ENCODE measurements at regions not wholly inside any gene's neighbourhood (a gene's known extent, or its start where the extent isn't known, plus 50 kb on each side); places are given as distances from the start of the nearest gene placed in this dataset.
"Not testable (repeated sequence)": the region's sequence is repeated elsewhere in the genome, so short reads cannot be mapped to it uniquely, and the experiment has no call there.

DNA sequence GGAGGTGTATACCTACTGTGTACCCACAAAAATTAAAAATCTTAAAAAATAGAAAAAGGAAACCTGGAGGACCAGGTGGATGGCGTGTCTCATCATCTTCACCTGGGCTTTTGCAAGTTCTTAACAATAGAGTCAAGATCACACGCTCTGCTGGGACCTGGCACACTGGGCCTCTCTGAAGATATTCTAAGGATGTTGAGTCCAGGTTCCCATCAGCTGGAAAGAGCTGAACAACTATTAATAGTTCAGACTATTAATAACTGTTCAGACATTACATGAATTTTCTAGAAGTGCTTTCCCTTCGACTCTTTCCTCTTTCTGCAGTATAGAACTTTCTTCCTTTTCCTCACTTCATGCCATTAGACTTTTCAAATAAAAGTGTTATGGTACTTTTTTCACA, 320.2 kb upstream of the IL12A start:
- no peak for DNase-seq

DNA sequence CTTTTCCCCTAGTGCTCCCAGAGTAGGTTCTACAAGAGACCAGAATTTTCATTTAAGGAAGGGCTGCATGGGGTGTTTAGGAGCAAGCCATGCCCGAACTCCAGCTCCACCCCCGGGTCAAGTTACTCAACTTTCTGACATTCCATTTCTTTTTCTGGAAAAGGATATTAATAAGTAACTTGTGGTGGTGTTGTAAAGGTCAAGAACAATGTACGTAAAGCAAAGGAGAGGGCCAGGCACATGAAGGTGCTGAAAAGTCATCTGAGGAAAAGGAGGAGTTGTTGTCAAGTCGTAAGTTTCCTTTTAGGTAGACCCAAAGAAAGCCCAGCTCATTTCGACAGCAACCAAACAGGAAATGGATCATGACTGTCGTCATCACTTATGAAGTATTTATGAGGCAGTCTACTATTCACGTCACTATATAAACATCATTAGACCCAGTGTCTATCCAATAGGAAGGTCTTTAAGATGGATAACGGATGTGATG, 319.6 kb upstream of the IL12A start:
- no peak for DNase-seq

DNA sequence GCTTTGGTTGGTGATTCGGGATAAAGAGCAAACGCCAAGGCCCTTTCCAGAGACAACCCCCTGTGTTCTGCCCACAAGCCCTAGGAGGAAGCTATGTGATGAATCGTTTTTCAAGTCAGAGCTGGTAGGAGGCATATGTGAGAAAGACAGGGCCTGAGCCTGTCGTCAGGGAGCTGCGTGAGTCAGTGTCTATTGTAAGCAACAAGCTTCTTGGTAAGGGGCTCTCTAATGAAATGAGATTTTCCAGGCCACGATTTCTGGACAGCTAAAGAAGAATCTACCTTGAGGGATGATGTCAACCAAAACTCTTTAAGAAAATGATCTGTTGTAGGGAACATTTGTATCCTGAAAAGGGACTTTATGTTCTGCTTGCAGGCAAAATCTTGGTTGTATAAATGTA, 318.9 kb upstream of the IL12A start:
- DNase-seq, result no peak

DNA sequence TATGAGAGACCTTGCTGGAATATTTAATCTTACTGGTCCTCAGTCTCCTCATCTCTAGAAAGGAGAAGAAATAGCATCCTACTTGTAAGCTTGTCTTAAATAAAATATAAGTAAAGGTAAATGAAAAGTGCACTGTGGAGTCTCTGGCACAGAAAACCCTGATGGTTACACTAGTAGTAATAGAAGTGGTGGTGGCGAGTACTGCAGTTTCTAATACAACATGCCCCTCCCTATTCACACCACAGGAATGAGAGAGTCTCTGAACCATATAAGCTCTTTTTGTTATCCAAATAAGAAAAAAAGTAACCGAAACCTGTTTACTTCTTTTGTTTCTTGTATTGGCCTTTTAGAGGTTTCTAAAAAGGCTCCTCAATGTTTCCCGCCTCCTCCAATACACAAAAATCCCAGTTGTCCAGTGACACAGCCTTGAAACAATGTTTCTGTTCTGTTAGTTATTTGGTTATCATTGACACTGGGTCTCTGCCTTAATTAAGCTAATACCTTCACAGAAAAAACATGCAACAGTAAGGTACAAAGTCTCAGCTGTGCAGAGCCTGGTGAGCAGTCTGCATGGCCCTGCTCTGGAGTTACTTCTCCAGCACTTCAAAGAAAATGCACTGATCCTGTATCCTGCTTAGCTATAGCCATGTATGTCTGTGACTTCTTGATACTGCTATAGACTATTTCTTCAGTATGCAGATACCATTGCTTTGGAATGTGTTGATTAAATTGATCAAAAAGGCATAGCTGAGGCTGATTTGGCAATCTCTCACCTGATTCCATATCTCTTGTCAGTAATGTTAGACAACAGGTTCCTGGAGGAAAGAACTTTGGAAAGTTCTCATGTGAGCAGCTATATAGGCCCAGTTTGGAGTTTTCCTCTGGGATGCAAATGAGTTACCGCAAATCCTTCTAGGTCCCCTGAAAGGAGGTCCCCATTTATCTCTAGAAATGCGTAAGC, 315.6 kb upstream of the IL12A start:
- DNase-seq, result no peak

DNA sequence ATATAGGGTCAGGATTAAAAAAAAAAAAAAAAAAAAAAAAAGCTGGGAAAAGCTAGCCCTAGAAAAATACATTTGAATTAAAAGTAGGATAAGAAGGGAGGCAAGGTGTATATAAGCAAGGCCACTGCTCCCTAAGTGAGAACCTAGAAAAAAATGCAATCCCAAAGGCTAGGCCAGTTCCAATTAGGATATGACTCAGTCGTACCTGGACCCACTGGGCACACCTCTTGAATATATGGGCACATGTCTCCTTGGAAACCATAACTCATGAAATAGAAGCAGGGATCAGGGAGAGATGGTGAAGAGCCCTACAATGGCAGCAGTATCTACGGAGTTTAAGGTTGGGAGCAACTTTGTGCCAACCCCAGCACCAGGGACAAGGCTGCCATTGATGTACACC, 314.1 kb upstream of the IL12A start:
- DNase-seq, result no peak

DNA sequence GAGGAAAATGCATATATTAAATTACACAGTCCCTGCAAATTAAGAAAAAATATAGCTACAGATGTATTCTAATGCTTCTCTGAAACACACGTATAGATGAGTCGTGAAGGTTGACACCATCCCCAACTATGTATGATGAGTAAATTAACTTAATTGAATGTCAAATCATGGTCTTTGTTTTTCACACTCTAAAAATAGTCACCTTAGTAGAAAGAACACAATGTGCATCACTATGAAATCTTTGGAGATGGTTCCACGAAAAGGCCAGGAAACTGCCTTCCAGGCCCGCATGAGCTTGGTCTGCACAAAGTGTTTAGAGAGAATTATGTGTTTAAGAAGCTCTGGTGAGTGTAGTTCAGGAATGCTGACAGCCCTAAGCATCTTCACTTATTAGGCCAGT, 313.4 kb upstream of the IL12A start:
- no peak for DNase-seq

DNA sequence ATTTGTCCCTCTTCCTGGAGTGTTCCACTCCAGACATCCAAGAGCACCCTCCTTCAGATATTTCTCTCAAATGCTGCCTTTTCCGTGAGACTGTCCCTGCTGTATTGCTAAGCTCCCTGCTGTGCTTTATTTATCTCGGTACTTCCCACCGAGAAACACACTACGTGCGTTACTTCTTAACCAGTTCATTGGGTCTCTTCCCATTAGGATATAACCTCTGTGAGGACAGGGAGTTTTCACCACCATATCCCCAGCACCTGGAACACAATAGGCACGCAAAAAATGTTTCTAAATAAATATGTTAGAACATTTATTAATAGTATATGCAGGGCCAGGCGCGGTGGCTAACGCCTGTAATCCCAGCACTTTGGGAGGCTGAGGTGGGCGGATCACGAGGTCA, 308.7 kb upstream of the IL12A start:
- DNase-seq, result no peak

DNA sequence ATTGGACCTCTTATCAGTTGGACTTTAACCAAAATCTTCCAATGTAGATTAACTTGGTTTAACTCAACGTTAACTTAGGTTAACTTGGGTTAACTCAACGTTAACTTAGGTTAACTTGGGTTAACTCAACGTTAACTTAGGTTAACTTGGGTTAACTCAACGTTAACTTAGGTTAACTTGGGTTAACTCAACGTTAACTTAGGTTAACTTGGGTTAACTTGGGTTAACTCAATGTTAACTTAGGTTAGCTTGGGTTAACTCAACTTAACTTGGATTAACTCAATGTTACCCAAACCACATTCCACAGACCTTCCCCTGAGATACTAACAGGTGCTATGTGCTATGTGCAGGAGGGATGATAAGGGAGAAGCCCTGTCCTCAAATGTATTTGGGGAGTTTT, 306.9 kb upstream of the IL12A start:
- DNase-seq, result not testable (repeated sequence)

DNA sequence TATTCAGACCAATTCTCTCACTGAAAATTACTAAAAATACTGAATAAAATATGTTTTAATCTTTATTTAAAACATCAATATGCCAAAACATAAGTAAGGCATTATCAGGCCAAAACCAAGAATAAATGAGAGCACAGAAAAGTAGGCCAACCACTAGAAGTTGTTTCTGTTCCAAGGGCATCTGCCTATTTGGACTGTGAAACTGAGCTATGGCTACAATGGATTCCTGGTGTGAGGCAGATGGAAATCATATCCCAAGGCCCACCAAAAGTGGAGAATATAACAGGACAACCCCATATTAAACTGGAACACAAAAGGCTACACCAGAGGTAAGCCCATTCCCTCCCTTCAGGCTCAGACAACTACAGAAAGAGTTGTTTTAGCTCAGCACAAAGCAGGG, 302.8 kb upstream of the IL12A start:
- DNase-seq, result peak in 1 of 14 donors; percentile 78

DNA sequence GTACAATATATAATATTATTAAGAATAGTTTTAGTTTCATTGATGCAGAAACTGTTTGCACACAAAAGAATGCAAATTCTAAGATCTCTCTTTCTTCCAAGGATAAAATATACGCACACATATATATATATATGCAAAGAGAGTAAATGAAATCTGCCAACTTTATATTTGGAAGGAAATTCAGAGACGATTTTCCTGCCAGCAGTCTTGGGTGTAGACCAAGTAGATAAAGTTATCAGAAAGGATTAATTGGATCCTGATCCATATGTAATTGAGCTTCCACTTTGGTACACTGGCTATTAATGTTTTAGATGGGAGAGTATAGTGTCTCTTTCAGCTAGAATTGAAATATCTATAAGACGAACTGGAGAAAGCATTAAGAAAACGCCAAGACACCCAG, 295.4 kb upstream of the IL12A start:
- DNase-seq, result no peak

DNA sequence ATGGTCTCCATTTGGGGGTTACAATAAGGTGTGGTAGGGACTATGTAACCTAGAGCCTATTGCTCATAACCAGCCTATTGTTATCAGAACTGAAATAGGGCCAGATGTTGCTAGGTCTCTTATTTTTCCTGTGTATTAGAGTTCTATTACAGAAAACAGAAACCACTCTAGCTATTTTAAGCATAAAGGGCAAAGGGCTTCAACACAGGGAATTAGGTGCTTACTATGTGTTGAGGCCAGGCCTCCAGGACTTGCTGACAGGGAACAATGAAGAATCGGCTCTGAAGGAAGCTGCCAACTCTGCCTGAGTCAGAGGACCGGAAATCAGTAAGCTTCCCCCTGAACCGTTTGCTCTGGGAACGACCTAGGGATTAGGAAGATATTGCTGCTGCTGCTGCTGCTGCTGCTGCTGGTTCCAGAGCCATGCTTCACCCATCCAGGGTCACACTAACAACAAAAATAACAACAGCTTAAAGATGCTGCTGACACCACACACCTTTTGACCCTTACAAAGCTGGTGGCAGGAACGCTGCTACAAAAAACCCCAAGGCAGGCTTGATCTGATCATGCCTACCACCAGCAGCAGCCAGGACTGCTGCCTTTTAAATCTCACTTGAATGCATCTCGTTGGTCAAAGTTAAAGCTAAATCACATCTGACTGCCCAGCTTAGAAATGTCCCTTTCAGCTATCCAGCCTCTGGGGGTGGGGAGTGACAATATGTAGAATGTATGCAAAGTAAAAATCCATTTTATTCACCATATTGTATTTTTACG, 276.9 kb upstream of the IL12A start:
- DNase-seq, result peak in 1 of 14 donors; percentile 15

DNA sequence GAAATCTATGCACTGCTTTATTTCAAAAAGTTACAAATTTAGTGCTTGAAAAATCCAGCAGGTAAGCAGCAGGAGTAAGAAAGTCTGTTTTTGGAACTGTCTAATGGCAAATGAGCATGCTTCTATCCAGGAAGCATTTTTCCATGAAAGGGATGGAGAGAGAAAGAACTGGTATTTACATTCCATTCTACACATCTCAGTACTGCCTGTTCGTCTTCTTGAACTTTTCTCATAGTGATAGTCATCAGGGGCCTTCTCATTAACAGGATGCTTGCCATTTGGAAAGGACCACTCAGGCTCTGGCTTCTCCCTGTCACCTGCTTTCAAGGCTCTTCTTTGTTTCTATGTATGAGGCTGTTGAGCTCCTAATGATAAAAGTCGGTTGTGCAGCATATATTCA, 267.3 kb upstream of the IL12A start:
- DNase-seq, result no peak

DNA sequence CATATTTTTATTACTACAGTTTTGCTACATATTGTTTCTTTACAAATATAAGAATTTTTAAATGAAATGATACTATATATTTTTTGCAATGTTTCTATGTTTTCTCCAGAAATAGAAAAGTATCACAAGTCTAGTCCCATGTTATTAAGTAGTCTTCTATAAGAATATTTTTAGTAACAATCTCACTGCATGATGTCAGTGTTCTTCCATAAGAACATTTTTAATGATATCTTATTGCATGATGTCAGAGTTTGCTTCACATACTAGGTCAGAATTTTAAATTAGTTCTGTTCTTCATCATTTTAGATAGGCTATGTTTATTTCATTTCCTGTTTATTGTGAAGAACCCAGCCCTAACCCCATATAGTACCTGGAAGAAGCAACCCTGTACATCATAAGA, 265.3 kb upstream of the IL12A start:
- no peak for DNase-seq

DNA sequence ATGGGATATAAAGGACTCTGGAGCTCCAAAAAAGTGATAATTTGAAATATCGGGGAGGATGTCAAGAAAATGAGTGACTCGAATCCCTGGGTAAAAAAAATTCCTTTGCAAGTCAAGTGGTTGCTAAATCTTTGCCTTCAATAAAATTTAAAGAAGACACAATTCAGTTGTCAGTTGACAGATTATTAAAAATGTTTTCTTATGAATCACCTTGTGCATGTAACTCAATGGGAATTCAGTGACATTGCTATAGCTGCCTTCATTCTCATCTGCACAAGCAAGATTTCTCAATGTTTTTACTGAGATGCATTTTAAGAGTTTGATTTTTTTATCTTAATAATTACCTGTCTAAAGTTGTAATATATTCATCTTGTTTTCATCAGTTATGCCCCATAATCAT, 264.0 kb upstream of the IL12A start:
- no peak for DNase-seq

DNA sequence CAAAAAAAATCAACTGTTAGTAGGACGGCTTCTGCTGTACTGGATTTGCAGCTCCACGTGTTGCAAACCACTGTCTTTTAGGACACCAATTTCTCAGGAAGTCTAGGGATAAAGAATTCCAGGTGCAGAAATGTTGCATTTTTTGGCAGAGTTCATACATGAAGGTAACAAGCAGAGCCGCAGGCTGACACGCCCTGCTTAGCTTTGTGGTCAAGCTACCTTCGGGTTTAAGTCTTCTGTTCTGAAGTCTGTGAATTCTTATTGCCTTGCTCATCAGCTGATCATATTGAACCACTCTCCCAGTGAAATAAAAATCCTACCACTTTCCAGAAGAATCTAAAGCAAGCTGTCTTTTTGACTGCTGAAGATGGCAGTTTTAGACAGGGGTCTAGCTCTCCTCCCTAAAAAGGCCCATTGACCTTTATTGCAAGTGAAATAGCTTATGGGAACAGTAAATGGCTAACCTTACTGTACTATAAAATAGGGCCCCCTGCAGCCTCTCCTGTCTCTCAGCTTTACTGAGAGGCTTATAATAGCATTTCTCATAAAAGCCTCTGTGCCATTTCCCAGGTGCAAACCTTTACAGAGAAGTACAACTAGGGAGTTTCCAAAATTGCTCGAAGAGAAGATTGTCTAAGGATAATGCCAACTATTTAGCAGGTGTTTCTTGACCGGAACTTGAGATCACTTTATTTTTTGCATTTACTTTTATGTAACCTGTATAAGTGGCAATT, 262.2 kb upstream of the IL12A start:
- no peak for DNase-seq

DNA sequence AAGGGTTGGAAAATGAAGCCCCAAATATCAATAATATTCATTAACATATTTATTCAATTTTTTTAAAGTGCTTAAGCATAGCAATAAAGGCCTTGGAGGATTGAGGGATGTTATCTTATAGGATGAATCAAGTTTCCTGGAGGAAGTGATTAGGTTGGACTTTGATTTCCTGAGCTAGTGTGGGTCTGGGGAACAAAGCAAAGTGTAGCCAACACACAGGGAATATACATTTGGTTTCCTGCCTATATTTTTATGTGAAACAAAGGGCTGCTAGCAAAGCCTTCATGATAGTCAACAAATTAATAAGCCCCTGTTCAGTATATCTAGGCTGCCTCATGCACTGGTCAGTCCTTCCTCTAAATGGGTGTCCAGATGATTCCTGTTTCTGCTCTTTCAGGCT, 261.1 kb upstream of the IL12A start:
- DNase-seq, result no peak

DNA sequence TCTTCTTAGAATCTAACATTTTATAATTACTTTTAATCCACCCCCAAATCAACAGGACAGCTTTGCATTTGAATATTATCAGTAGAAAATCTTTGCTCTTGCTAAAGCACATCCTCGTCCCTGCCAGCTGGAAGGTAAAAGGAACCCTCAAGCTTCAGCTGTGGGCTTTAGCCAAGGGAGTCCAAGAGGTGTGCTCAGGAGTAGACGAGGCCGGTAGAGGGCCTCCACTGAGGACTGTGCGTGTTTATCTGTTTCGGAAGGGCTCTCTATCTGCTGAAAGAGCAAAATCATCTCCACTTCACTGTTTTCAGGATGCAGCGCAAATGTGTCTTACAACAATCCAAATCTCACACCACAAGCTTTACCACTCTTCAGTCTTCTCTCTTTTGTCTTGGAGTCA, 257.4 kb upstream of the IL12A start:
- DNase-seq, result no peak

DNA sequence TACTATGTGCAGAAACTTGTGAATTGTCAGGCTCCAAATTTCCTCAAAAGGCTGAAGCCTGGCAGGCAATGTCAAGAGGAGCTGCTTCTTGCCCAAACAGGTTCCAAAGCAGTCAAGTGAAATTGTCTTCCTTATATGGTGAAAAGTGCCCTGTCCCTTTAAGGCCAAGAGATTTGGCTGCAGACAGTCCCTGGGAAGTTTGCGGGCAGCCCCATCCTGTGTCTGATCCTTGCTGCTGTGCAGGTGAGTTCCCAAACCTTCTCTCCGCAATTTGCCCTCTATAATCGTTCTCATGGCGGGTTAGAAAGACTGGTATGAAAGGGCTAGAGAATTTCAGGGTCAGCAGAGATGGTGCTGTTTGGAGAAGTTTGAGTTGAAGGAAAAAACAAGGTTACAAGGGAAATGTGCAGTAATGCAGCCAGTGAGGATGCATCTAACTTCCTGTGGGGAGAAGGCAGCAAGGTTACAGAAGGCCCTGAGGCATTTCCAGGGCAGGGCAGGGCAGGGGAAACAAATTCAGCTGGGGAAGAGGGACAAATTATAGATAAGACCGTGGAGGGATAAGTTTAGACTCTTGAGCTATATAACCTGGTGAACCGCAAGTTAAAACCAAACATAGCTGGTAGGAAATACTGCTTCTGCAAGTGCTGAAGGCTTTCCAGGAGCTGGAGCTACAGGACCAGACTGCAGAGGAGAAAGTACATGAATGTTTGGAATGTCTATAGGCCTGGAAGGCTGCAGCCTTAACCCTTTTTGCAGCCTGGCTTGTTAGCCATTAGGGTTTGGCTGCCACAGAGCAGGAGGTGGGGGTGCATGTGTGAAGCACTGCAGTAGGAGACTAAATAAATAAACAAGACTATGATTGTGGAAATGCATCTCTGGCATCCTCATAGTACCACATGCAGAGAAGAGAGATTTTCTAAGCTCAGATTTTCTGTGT, 256.2 kb upstream of the IL12A start:
- DNase-seq, result no peak

DNA sequence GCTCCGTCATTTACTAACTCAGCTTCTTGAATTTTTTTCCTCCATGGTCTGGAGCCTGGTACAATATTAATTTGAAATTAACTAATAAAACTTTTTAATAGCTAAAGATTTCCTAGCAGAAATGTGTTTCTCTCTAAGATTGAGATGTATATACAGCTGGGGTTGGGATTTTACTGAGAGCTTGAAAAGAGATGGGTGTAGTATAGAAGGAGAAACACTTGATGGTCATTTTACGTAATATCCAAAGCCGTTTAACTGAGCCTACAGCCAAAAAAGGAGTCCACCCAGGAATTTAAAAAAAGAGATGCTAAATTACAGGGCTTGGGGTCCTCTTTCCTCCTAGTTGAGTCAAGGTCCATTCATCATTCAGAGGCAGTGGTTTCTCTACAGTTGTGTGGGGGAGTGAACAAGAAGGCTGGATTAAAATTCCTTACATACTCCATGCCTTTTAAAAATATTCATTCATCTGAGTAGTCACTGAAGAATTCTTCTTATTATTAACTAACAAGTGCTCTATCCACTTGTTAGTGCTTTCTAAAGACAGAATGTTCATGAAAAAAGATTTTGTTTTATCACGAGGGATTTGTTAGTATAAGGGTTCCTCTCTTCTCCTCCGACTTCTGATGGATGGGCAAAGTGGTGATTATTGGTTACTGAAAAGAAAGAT, 255.3 kb upstream of the IL12A start:
- DNase-seq, result no peak

DNA sequence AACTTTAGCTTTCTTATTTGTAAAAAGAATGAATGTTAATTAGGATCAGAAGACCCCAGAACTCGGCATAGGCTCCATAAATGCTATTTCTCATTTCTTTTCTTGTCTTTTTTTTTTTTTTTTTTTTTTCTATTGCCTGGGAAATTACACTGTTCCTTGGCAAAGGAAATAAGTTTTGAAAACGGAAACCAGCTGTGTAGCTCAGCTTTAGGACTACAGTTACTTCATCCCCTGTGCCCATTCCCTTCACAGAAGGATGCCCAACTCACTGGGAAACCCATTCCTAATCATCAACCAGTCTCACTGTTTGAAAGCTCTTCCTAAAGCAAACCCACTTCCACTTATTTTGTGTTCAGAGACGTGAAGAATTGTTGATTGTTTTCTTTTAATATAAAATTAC, 254.0 kb upstream of the IL12A start:
- DNase-seq, result no peak

DNA sequence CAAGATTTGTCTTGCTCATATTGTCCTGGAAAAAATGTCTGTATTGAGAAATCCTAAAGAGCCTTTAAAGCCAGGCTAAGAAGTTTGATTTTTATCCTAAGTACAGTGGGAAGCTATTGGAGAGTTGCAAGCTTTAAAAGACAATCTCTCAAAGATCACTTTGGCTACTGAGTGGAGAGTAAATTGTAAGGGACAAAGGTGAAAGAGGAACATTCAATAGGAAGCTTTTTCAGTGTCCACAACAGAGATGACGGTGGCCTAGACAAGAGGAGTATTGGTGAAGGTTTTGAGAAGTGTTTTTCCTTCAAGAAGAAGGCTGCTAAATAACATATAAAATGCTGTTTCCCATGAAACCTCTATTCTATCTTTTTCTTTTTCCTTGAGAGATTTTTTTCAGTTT, 249.5 kb upstream of the IL12A start:
- DNase-seq, result no peak

All from C1 segment of cervical spinal cord (tissue), 14 donors.